GM21528 (cell line): ENCODE measurements at regions not wholly inside any gene's neighbourhood (a gene's known extent, or its start where the extent isn't known, plus 50 kb on each side); places are given as distances from the start of the nearest gene placed in this dataset.
"Not testable (repeated sequence)": the region's sequence is repeated elsewhere in the genome, so short reads cannot be mapped to it uniquely, and the experiment has no call there.

Experiments used
- ATAC-seq: cut with Tn5 transposase; IDR thresholded peaks from one replicate; pipeline ENCODE4 v1.9.1; 2021; ENCODE audit warnings: mild to moderate bottlenecking, moderate library complexity; ENCODE audit not compliant: unreplicated experiment, low FRiP score

DNA sequence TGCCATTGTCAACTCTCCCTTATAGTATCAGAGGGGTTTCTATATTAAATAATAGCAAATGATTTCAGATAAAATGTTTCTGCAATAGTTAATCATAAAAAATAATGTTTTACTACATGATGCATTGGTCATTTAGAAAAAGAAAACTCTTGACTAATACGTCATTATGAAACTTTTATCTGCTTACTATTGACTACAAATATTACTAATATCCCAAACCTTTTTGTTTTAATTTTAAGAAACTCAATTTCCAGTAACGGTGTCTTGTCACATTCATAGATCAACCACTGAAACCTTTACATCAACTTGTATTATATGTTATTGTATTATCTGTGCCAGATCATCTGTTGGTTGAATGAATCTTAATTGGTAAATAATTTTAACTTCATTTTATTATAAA lies 482.9 kb upstream of the SLC35B3 start:
- ATAC-seq = no peak

DNA sequence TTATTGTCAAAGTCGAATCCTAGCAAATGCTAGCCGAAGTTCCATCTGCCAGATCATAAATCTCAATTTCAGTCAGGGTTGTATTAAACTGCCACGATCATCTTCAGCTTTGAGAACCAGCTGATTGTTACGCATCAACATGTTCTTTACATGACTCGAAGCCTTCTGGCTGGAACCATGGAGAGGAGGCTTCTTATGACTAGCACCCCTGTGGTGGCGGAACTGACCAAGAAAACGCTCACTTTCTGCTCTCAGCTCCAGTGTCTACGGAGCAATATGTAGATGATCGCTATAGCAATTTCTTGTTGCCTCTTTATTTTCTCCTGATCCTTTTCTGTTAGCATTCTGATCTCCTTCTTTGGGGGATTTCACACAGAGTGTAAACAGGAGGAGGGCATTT lies 479.4 kb upstream of the SLC35B3 start:
- no peak for ATAC-seq

DNA sequence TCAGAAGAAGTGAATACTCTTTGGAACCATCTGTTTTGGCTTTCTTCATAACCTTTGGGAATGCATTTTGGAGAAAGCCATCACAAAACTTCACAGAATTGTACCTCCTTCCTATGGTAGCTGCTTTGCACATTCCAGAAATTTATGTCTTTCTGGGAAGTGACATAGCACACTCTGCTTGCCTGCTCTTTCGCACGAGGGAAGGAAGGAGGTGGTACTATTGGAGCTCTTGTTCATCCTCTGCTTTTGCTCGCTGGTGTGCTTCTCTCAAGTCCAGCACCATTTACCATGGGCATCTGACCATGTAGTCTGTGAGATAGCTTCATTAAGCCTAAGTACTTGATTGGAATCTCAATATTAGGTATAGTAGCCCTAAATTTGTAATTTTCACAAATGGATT lies 473.3 kb upstream of the SLC35B3 start:
- no peak for ATAC-seq

DNA sequence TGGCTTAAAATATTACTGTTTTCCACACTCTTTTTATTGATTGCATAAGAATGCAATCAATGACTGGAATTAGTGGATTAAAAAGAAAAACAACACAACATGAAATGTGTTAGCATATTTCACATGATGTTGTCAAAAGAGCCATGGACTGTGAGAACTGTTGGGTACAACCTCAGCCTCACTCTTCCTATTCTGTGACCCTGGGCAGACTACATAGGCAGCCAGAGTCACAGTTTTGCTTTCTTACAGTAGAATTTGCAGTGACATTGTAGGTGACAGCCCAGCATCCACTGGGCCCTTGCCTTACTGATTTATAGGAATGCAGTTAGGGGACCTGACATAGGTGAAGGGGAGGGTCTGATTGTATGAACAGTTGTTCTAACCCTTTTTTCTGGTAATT lies 471.4 kb upstream of the SLC35B3 start:
- ATAC-seq = no peak

DNA sequence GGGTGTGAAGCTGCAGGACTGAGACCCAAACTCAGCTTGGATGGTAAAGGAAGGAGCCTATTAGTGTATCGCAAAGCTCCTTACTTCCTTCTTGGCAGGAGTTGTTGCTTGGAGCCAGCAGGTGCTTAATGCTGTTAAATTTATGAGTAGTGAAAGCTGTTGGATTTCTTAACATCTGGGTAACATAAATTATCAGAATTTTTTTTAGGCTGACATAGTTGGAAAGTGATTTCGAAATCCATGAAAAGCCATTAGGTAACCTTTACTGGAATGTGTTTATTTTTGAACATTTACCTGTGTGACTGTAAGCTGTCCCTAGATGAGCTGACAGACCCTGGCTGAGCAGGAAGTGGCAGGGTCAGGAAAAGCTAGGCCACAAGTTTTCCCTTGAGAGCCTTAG lies 470.4 kb upstream of the SLC35B3 start:
- no peak for ATAC-seq

DNA sequence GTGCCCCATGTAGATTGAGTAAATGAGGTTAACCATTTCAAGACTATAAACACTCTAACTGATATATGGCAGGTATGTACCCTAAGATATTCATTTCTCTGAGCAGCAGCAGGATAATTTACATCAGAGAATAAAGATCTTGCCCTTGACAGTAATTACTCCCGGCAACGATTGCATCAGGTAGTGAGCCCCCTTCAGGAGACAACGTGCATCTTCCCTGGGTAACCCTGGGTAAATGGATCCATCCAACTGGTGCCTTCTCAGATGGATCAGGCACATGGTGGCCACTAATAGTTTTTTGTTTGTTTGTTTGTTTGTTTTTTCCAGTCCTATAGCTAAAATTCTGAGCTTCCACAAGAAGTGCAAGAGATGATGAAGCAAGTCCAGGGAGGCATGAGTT lies 469.4 kb upstream of the SLC35B3 start:
- no peak for ATAC-seq

DNA sequence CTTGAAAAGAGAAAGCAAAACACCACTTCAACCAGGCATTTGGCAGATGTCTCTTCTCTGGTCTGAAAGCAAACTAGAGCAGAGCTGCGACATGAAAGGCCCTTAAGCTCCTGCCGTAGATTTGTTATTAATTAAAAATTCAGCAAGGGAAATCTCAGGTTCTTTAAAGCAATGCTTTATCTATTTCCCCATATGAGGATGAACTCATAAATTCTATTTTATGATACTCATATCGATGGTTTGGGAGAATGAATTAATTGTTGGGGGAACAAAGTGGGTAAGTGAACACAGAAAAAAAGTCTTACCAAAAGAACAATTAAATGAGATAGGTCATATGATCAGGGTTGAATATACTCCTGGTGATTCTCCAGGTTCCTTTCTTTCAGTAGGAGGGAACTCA lies 464.7 kb upstream of the SLC35B3 start:
- no peak for ATAC-seq

DNA sequence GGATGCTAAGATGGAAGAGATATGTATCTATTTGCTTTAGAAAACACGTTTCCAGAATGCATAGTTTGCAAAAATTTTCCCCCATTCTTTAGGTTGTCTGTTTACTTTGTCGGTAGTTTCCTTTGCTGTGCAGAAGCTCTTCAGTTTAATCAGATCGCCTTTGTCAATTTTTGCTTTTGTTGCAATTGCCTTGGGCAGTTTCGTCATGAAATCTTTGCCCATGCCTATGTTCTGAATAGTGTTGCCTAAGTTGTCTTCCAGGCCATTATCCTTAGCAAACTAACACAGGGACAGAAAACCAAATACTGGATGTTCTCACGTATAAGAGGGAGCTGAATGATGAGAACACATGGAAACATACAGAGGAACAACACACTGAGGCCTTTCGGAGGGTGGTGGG lies 454.2 kb upstream of the SLC35B3 start:
- ATAC-seq = no peak

DNA sequence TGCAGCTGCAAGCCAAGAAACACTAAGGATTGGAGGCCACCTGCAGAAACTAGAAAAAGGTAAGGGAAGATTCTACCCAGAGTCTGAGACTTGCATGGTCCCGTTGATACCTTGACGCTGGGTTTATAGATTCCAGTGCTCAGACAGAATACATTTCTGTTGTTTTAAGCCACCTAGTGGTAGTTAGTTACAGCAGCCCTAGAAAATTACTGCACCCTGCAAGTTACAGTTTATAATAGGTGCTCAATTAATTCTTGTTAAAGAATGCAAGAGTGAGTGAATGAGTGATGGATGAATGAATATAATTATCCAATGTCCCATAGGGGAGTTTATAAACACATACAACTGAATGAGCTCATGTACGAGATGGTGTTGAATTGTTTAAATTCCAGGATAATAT lies 453.1 kb upstream of the SLC35B3 start:
- ATAC-seq = no peak

DNA sequence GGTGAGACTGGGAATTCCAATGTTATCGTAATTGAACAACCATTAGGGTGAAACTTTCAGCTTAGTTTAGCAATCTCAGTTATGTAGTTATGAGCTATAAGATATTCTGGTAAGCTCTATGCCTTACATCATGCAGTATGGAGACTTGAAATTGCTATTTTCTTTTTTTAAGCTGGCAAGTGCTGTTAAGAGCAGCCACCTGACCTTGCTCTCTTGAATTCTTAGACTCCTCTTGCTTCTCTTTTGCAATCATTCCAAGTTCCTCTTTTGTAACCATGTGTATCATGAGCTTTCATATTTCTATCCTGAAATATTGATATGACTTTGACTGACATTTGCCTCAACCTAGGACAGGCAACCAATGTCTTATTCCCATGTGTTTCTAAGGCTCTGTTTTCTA lies 446.3 kb upstream of the SLC35B3 start:
- no peak for ATAC-seq

DNA sequence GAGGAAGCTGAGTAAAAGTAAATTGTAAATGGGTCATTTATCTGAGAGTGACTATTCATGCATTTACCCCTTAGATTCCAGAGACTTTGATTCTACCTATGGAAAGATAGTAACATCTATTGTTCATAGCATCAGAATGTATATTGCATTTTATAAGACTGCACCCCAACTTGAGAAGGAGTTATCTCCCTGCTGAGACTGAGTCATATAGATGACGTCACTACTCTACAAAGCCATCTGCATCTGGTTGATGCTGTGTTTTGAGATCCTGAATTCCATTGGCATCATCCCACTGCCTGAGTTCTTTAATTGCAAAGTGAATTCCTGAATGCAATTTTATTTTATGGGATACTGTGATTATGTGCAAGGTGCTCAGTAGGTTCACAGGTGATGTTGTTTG lies 444.0 kb upstream of the SLC35B3 start:
- no peak for ATAC-seq

DNA sequence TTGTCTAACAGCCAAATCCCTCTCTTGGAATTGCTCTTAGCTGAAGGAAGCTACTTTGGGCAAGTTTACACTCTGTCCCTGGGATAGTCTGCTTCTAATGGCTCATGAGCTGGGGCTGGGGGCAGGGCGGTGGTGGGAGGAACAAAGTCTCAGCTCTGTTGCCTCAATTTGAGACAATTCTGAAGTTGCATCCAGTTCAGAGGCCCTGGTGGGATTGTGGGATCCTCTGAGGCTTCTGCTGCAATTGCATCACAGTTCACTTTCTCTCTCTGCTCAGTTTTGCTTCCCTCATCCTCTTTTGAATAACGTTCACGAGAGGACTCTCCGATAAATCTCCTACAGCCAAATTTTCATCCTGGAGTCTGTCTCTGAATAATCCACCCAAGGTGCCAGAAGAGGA lies 440.6 kb upstream of the SLC35B3 start:
- no peak for ATAC-seq

DNA sequence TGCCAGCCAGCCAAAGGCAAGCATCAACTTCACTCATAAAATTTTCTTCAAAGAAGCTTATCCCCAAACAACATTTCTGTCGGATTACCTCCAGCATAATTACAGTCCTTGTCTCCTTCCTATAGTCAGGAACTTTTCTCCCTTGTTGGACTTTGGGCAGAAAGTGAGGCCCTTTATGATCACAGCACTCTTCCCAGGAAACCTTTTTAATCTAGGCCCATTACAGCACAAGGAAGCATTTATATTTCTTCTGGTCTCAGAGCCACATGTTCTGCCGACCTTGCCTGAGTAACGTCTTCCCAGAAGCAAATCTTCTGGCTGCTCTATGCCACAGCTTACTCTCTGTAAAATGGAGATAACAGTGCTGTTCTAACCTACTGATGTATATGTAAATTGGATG lies 437.2 kb upstream of the SLC35B3 start:
- ATAC-seq = no peak

DNA sequence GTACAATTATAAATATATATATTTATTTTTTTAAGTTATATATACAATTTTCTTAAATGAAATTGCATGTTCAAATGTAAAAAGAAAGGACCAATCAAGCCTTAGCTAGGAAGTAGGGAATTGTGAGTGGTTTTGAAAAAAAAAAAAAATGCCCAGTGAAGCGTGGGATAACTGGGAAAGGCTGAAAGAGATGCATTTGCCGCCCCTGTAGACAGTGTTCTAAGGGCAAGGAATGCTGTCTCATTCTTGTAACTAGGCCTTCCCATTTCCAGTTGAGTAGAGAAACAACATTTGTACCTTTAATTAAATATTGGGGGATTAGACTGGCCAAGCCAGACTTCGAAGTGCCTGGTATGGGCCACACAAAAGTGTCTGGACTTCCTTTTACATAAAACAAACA lies 430.1 kb upstream of the SLC35B3 start:
- ATAC-seq = no peak

DNA sequence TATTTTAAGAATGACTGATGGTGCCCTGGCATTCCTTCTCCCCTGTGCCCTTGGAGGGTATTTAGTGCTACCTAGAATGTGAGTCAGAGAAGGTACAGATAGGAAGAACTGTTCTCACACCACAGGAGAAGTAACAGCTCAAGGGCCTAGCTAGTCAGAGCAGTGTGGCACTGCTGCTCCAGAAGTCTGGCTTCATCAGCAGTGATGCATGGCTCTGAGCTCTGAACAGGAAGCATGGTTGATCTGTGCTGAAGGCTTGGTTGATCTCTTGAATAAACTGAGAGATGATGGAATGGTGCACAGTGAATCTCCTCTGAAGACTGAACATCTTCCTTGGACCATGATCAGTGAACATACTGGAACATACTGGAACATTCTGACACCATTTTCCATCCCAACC lies 425.3 kb upstream of the SLC35B3 start:
- ATAC-seq = no peak

DNA sequence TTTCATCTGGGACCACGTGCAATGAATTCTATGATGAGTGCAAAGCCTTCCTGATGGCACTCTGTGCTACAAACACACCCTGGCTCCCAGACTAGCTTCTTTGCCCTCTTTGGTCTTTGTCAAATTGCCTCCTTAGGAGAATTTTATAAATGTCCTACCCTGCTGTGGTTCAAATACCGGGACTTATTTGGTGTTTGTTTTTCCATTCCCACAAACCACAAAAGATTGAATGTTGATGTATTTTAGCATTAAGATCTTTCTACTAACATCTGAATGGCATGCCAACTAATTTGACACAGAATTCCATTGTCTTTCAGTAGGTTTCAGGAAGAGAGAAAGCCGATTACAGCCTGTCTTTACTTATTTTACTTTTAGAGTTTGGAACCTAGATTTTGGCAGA lies 424.2 kb upstream of the SLC35B3 start:
- no peak for ATAC-seq

DNA sequence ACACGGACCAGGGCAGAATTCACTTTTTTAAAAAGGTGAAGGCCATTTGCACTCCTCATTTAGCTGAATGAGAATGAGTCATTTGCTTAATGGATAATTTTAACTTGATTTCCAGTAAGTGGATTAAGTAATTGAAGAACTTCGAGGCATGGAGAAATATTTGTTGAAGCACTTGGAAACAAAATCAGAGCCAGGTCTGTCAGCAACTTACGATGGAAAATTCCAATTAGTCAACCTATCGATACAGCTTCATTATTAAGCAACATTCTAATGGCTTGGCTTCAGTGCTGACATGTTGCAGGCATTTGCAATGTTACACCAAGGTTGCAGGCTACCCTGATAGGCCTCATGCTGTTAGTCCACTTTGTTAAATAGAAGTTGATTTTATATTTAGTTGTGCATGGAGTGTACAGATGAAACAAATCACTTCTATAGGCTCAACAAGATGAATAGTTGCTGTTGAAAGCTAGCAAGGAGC lies 423.5 kb upstream of the SLC35B3 start:
- no peak for ATAC-seq

DNA sequence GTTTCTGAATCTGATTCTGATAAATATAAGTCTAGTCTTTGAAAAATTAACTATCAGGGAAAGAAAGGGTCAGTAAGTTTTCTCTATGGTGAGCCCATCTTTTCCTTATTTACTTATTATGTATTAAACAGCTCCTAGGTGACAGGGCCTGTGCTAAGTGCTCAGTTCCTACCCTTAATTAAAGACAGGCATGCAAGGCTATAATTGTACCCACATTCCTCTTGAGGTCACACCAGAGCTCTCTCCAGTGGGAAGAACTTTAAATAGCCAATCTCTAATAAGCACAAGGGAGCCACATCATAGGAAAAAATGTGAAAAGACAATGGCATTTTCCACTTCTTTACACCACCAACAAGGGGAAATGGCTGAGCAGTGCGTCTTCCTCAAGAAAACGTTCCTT lies 421.8 kb upstream of the SLC35B3 start:
- ATAC-seq = no peak

DNA sequence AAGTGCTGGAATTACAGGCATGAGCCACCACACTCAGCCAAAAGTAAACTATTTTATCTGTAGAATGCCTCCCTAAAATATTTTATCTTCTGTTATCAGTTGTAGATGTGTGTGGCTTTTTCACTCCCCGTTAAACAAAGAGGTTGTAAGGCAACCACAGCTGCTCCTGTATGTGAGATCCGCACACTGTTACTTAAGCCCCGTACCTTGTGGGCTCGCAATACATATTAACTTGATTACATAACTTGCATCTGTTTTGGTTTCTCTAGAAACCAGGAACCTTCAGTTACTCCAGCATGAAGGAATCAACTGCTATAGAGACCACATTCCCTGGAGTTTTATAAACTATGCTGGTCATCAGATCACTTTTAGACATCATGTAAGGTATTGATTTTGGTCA lies 420.1 kb upstream of the SLC35B3 start:
- ATAC-seq = no peak

DNA sequence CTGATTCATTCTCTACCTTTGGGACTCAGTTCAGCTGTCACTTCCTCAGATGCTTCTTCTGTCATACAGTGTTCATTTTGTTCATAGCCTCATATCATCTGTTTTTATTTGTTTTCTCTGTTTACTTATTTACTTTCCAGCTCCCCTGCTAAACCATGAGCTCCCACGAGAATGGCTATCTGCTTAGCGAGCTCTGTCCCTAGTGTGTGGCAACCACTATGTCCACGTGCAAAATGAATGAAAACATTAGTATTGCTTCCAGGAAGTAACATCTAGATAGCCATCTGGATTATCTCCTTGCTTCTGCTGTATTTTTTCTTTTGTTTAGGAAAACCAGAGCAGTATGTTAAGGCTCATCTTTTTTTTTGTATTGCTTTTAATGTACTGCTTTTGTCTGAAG lies 417.0 kb upstream of the SLC35B3 start:
- ATAC-seq = no peak

DNA sequence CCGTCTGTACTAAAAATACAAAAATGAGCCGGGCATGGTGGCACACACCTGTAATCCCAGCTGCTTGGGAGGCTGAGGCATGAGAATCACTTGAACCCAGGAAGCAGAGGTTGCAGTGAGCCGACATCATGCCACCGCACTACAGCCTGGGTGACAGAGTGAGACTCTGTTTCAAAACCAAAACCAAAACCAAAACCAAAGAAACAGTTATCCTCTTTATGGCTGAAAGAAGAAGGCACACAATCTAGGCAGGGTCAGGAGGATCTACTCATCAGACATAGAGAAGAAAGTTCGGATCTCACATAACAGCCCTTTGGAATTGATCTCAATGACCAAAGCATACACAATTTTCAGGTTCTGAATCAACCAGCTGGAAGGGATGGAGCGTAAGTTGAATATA lies 411.3 kb upstream of the SLC35B3 start:
- ATAC-seq = not testable (repeated sequence)

DNA sequence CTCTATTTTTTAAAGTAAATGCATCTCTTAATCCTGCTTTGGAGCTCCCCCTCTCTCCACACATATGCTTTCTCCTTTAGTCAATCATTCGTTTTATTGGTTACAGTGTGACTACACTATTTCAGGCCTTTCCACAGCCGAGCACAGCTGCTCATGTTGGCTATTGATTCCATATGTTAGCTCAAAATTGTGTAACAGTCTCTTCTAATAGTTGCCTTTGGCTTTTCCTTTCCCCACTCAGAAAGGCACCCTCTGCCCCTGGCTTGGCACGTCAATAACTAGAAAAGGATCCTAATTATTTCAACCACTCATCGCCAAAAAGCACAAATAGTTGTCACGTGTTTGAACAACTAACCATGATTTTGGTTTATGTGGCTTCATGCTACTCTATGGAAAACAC lies 410.3 kb upstream of the SLC35B3 start:
- ATAC-seq = no peak

DNA sequence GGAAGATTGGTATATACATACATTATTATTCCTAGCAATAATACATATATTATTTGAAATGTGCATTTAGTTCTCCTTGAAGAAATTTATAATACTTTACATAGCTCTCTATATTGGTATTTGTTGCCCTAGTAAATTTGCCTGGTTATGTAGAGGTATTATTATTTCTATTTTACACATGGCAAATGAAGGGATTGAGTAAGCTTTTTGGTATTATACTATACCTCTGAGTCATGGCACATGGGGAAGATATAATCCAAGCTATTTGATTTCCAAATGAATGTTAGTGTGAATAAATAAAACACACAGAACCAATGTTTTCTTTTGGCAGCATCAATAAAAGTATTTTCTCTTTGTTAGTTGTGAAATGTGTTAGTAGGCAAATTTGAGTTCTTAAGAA lies 409.6 kb upstream of the SLC35B3 start:
- no peak for ATAC-seq

DNA sequence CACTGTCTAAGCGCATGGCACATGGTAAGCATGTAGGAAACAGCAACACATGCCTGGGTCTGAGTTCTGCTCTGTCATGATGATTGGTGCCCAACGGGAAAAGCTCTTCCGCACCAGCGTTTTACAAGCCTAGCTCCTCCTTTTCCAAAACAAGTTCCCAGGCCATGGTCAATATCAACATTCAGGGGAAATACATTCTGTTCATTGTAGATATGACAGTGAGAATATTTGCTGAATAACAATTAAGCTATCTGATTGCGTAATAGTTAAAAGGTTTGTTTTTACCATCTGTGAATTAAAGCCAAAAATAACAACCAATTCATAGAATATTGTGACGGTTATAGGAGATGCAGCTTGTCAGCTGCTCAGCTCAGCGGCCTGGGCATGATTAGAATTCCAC lies 404.3 kb upstream of the SLC35B3 start:
- ATAC-seq = no peak
